ENCODE measurements at regions not wholly inside any gene's neighbourhood (a gene's known extent, or its start where the extent isn't known, plus 50 kb on each side); places are given as distances from the start of the nearest gene placed in this dataset.
A peak's percentile ranks its signal among the peaks of the same experiment; 100 is the strongest.
"Not testable (repeated sequence)": the region's sequence is repeated elsewhere in the genome, so short reads cannot be mapped to it uniquely, and the experiment has no call there.

- no peaks in the 10 kb centered on the region for H3K9me3 ChIP-seq (ENCODE audit: control insufficient read depth, low read length, poor library complexity, severe bottlenecking)
- ATAC-seq (no peak), DNase-seq (no peak)
- Mint-ChIP-seq H3K4me3 (no peak overlapping the region), H3K4me1 (peaks cover 2% of the 10 kb centered on the region), H3K27me3 (peaks cover 19% of the 10 kb centered on the region), H3K36me3 (ENCODE audit: low read depth) (peaks cover 2% of the 10 kb centered on the region), H3K27ac (no peak overlapping the region)
These were observed 471.2 kb downstream of the ATP23 start for GRCh38 chr12:58412461-58413060.

- peaks cover 2% of the 10 kb centered on the region for H3K4me1 Mint-ChIP-seq
- H3K36me3 Mint-ChIP-seq (ENCODE audit: low read depth): peaks cover 2% of the 10 kb centered on the region
- H3K27ac Mint-ChIP-seq: no peak overlapping the region
These were observed 472.4 kb downstream of the ATP23 start for GRCh38 chr12:58413794-58414193.

GRCh38 chr12:58414398-58414871, 473.1 kb downstream of the ATP23 start:
- Mint-ChIP-seq H3K27me3 (peaks cover 25% of the 10 kb centered on the region), H3K4me1 (peaks cover 2% of the 10 kb centered on the region), H3K4me3 (no peak overlapping the region), H3K36me3 (ENCODE audit: low read depth) (peaks cover 2% of the 10 kb centered on the region), H3K27ac (no peak overlapping the region)
- DNase-seq (no peak), ATAC-seq (no peak)
- no peaks in the 10 kb centered on the region for H3K9me3 ChIP-seq (ENCODE audit: control insufficient read depth, low read length, poor library complexity, severe bottlenecking)

More at GRCh38 chr12:58413794-58414193, 472.4 kb downstream of the ATP23 start:
- DNase-seq (no peak), ATAC-seq (no peak)
- Mint-ChIP-seq H3K27me3 (peaks cover 19% of the 10 kb centered on the region), H3K4me3 (no peak overlapping the region)
- H3K9me3 ChIP-seq (ENCODE audit: control insufficient read depth, low read length, poor library complexity, severe bottlenecking): no peaks in the 10 kb centered on the region

- DNase-seq: no peak
- H3K4me3 Mint-ChIP-seq: no peak overlapping the region
- H3K36me3 Mint-ChIP-seq (ENCODE audit: low read depth): peaks cover 2% of the 10 kb centered on the region
- peaks cover 26% of the 10 kb centered on the region for H3K27me3 Mint-ChIP-seq
- no peak for ATAC-seq
- peaks cover 4% of the 10 kb centered on the region for H3K4me1 Mint-ChIP-seq
- no peaks in the 10 kb centered on the region for H3K9me3 ChIP-seq (ENCODE audit: control insufficient read depth, low read length, poor library complexity, severe bottlenecking)
- H3K27ac Mint-ChIP-seq: no peak overlapping the region
These were observed 474.3 kb downstream of the ATP23 start for GRCh38 chr12:58415716-58416115.

GRCh38 chr12:58416236-58416635, 474.9 kb downstream of the ATP23 start:
- no peak overlapping the region for H3K27ac Mint-ChIP-seq
- no peaks in the 10 kb centered on the region for H3K9me3 ChIP-seq (ENCODE audit: control insufficient read depth, low read length, poor library complexity, severe bottlenecking)
- H3K4me3 Mint-ChIP-seq: no peak overlapping the region
- peaks cover 26% of the 10 kb centered on the region for H3K27me3 Mint-ChIP-seq
- no peak for ATAC-seq
- peaks cover 4% of the 10 kb centered on the region for H3K4me1 Mint-ChIP-seq
- DNase-seq: no peak
- H3K36me3 Mint-ChIP-seq (ENCODE audit: low read depth): peaks cover 2% of the 10 kb centered on the region

GRCh38 chr12:58419196-58419760, 477.9 kb downstream of the ATP23 start:
- Mint-ChIP-seq H3K4me3 (no peak overlapping the region), H3K27ac (no peak overlapping the region), H3K36me3 (ENCODE audit: low read depth) (no peaks in the 10 kb centered on the region), H3K27me3 (peaks cover 15% of the 10 kb centered on the region), H3K4me1 (peaks cover 4% of the 10 kb centered on the region)
- DNase-seq (no peak), ATAC-seq (no peak)
- no peaks in the 10 kb centered on the region for H3K9me3 ChIP-seq (ENCODE audit: control insufficient read depth, low read length, poor library complexity, severe bottlenecking)

- Mint-ChIP-seq H3K4me3 (no peak overlapping the region), H3K27me3 (peaks cover 15% of the 10 kb centered on the region), H3K4me1 (peaks cover 4% of the 10 kb centered on the region), H3K27ac (no peak overlapping the region), H3K36me3 (ENCODE audit: low read depth) (no peaks in the 10 kb centered on the region)
- ATAC-seq: no peak
- no peaks in the 10 kb centered on the region for H3K9me3 ChIP-seq (ENCODE audit: control insufficient read depth, low read length, poor library complexity, severe bottlenecking)
- no peak for DNase-seq
These were observed 478.5 kb downstream of the ATP23 start for GRCh38 chr12:58419905-58420304.

GRCh38 chr12:58420503-58420902, 479.1 kb downstream of the ATP23 start:
- Mint-ChIP-seq H3K4me1 (peaks cover 4% of the 10 kb centered on the region), H3K27me3 (peaks cover 12% of the 10 kb centered on the region), H3K36me3 (ENCODE audit: low read depth) (no peaks in the 10 kb centered on the region), H3K27ac (no peak overlapping the region), H3K4me3 (no peak overlapping the region)
- H3K9me3 ChIP-seq (ENCODE audit: control insufficient read depth, low read length, poor library complexity, severe bottlenecking): no peaks in the 10 kb centered on the region
- ATAC-seq (no peak), DNase-seq (no peak)

GRCh38 chr12:58421990-58422389, 480.6 kb downstream of the ATP23 start:
- no peaks in the 10 kb centered on the region for H3K9me3 ChIP-seq (ENCODE audit: control insufficient read depth, low read length, poor library complexity, severe bottlenecking)
- ATAC-seq (no peak), DNase-seq (no peak)
- peaks cover 8% of the 10 kb centered on the region for H3K4me1 Mint-ChIP-seq
- H3K27me3 Mint-ChIP-seq: peaks cover 7% of the 10 kb centered on the region
- no peaks in the 10 kb centered on the region for H3K36me3 Mint-ChIP-seq (ENCODE audit: low read depth)
- H3K27ac Mint-ChIP-seq: no peak overlapping the region
- no peak overlapping the region for H3K4me3 Mint-ChIP-seq

GRCh38 chr12:58424735-58425392, 483.5 kb downstream of the ATP23 start:
- Mint-ChIP-seq H3K27me3 (no peaks in the 10 kb centered on the region), H3K4me1 (peaks cover 10% of the 10 kb centered on the region), H3K36me3 (ENCODE audit: low read depth) (no peaks in the 10 kb centered on the region), H3K4me3 (peak overlapping the region; percentile 52), H3K27ac (no peak overlapping the region)
- no peaks in the 10 kb centered on the region for H3K9me3 ChIP-seq (ENCODE audit: control insufficient read depth, low read length, poor library complexity, severe bottlenecking)
- DNase-seq: no peak
- ATAC-seq: no peak

- Mint-ChIP-seq H3K27ac (peak overlapping the region; percentile 14), H3K4me3 (peak overlapping the region; percentile 52), H3K4me1 (peaks cover 8% of the 10 kb centered on the region), H3K27me3 (no peaks in the 10 kb centered on the region), H3K36me3 (ENCODE audit: low read depth) (no peaks in the 10 kb centered on the region)
- no peaks in the 10 kb centered on the region for H3K9me3 ChIP-seq (ENCODE audit: control insufficient read depth, low read length, poor library complexity, severe bottlenecking)
- ATAC-seq (no peak), DNase-seq (no peak)
These were observed 484.4 kb downstream of the ATP23 start for GRCh38 chr12:58425481-58426392.

- H3K27me3 Mint-ChIP-seq; H3K9me3 ChIP-seq (ENCODE audit: control insufficient read depth, low read length, poor library complexity, severe bottlenecking); H3K4me3 Mint-ChIP-seq; H3K4me1 Mint-ChIP-seq; DNase-seq; ATAC-seq; H3K36me3 Mint-ChIP-seq (ENCODE audit: low read depth): not testable (repeated sequence)
- H3K27ac Mint-ChIP-seq: peak overlapping the region; percentile 14
These were observed 485.1 kb downstream of the ATP23 start for GRCh38 chr12:58426437-58426836.

- ATAC-seq: no peak
These were observed 486.3 kb downstream of the LRIG3 start for GRCh38 chr12:58433959-58434358.

More at GRCh38 chr12:58433959-58434358, 486.3 kb downstream of the LRIG3 start:
- no peaks in the 10 kb centered on the region for H3K4me1 Mint-ChIP-seq
- no peaks in the 10 kb centered on the region for H3K9me3 ChIP-seq (ENCODE audit: control insufficient read depth, low read length, poor library complexity, severe bottlenecking)
- H3K36me3 Mint-ChIP-seq (ENCODE audit: low read depth): peaks cover 2% of the 10 kb centered on the region
- H3K4me3 Mint-ChIP-seq: no peak overlapping the region
- H3K27ac Mint-ChIP-seq: no peak overlapping the region
- no peaks in the 10 kb centered on the region for H3K27me3 Mint-ChIP-seq
- no peak for DNase-seq
